Activated CD4-positive, alpha-beta memory T cell treated with anti-CD3 and anti-CD28 coated beads for 36 hours (primary cell): ENCODE measurements at regions not wholly inside any gene's neighbourhood (a gene's known extent, or its start where the extent isn't known, plus 50 kb on each side); places are given as distances from the start of the nearest gene placed in this dataset.
"Not testable (repeated sequence)": the region's sequence is repeated elsewhere in the genome, so short reads cannot be mapped to it uniquely, and the experiment has no call there.

ENCODE experiments used
- CTCF ChIA-PET: fragments of 350-600 bp; sonication (Branson Sonifier 250); formaldehyde crosslinking; loops from one replicate; lab custom pipeline; 2021; ENCODE audit warnings: antibody characterized with exemption, inconsistent platforms; lab: Charles Lee
- POLR2A ChIA-PET: fragments of 350-600 bp; sonication (Branson Sonifier 250); formaldehyde crosslinking; loops from one replicate; lab custom pipeline; 2021; ENCODE audit warnings: antibody characterized with exemption; lab: Charles Lee
- DNase-seq: peaks from one replicate; pipeline ENCODE4 v3.0.0-alpha.2; 2020
- H3K27ac Mint-ChIP-seq: one replicate; pipeline ENCODE4 v1.8.0; 2021; ENCODE audit warnings: mixed read lengths
- H3K27me3 Mint-ChIP-seq: one replicate; pipeline ENCODE4 v1.8.0; 2021; ENCODE audit warnings: mixed read lengths
- H3K36me3 Mint-ChIP-seq: one replicate; pipeline ENCODE4 v1.8.0; 2021; ENCODE audit warnings: mixed read lengths
- H3K4me1 Mint-ChIP-seq: one replicate; pipeline ENCODE4 v1.8.0; 2021; ENCODE audit warnings: low read depth, mixed read lengths
- H3K4me3 Mint-ChIP-seq: one replicate; pipeline ENCODE4 v1.8.0; 2021; ENCODE audit warnings: mild to moderate bottlenecking, mixed read lengths
- H3K9me3 Mint-ChIP-seq: one replicate; pipeline ENCODE4 v1.8.0; 2021; ENCODE audit warnings: mixed read lengths
- intact Hi-C: fragments of 100-400 bp; cut with micrococcal nuclease; formaldehyde crosslinking; loops from one replicate; pipeline ENCODE4 v1.15.1; 2023

DNA sequence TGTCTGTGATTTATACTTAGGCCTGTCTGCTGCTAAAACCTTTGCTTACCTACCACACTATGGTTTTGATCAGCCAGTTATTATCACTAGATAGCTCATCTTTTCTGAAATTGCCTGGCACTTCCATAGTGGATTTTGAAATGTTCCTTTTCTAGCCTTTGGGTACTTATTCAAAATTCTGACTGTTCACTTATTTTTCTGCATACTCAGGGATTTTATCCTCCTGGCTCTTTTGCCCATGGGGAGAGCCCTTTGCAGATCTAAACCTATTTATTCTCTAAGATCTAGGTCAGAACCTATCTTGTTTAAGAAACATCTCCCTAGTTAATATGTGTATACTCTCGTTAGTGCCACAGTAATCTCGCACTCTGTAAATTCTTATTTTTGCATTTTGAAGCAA lies 103.5 kb upstream of the C9orf72 start:
- no peaks in the 10 kb centered on the region for H3K36me3 Mint-ChIP-seq
- POLR2A ChIA-PET, result no interaction called here
- no peaks in the 10 kb centered on the region for H3K9me3 Mint-ChIP-seq
- H3K4me1 Mint-ChIP-seq, result no peaks in the 10 kb centered on the region
- H3K27me3 Mint-ChIP-seq, result no peaks in the 10 kb centered on the region
- CTCF ChIA-PET, result no interaction called here
- intact Hi-C loops, result no loop called here
- no peak overlapping the region for H3K27ac Mint-ChIP-seq
- no peak overlapping the region for H3K4me3 Mint-ChIP-seq
- no peak for DNase-seq

DNA sequence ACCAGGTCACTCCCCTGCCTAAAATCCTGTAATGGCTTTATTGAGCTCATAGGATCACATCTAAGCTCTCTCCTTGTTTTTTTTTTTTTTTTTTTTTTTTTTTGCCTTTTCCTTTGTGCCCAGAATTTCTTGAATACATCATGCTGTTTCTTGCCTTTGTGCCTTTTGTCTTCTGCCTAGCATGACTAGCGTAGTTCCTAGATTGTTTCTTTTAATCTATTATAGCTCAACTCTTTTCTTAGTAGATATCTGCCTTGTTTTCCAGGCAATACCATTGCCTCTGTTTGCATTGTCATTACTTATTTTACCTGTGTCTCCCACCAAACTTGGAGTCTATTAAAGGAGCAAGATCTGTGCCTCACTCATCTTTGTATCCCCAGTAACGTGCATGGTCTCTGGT lies 106.1 kb upstream of the C9orf72 start:
- no peaks in the 10 kb centered on the region for H3K9me3 Mint-ChIP-seq
- H3K4me3 Mint-ChIP-seq, result no peak overlapping the region
- intact Hi-C loops, result no loop called here
- no peak overlapping the region for H3K27ac Mint-ChIP-seq
- CTCF ChIA-PET, result no interaction called here
- POLR2A ChIA-PET, result no interaction called here
- DNase-seq, result no peak
- peaks cover 2% of the 10 kb centered on the region for H3K27me3 Mint-ChIP-seq
- H3K36me3 Mint-ChIP-seq, result no peaks in the 10 kb centered on the region
- no peaks in the 10 kb centered on the region for H3K4me1 Mint-ChIP-seq

DNA sequence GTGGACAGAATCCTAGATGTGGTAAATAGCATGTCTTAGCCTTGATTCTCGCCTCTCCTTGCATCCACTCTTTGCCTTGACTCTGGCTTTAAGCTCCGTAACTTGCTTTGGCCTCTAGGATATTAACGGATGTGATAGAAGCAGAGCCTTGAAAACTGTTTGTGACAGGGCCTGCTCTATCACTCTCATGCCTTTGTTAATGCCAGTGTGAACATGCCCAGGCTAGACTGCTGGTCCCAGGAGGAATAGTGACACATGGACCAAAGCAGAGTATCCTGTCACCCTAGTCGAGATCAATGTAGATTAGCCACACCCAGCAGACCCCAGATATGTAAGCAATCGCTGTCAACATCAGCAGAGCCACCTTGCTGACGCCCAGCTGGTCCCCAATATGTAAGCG lies 109.9 kb upstream of the C9orf72 start:
- intact Hi-C loops, result no loop called here
- H3K4me1 Mint-ChIP-seq, result no peaks in the 10 kb centered on the region
- H3K27ac Mint-ChIP-seq, result no peak overlapping the region
- no peaks in the 10 kb centered on the region for H3K36me3 Mint-ChIP-seq
- no peak overlapping the region for H3K4me3 Mint-ChIP-seq
- DNase-seq, result no peak
- POLR2A ChIA-PET, result no interaction called here
- CTCF ChIA-PET, result no interaction called here
- H3K9me3 Mint-ChIP-seq, result no peaks in the 10 kb centered on the region
- H3K27me3 Mint-ChIP-seq, result peaks cover 3% of the 10 kb centered on the region

DNA sequence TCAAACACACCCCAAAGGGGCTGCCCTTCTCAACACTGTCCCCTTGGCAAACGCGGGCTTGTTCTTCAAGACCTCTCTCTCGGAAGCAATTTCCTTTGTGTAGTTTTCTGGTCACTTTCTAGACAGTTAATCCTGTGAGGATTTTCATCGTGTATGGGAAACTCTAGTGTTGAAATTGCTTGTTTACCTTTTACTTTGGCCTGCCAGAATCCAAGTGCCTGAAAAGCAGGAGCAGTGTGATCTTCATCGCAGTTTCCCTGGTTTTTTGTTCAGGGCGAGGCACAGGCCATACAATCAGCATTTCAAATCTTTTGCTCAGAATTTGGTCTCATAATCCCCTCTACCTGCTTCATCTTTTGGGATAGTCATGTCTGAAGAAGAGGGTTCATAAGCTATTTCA lies 115.7 kb upstream of the C9orf72 start:
- CTCF ChIA-PET, result no interaction called here
- no peak overlapping the region for H3K4me3 Mint-ChIP-seq
- no peaks in the 10 kb centered on the region for H3K4me1 Mint-ChIP-seq
- no peaks in the 10 kb centered on the region for H3K36me3 Mint-ChIP-seq
- H3K27ac Mint-ChIP-seq, result no peak overlapping the region
- H3K9me3 Mint-ChIP-seq, result no peaks in the 10 kb centered on the region
- H3K27me3 Mint-ChIP-seq, result peaks cover 3% of the 10 kb centered on the region
- no peak for DNase-seq
- POLR2A ChIA-PET, result no interaction called here
- intact Hi-C loops, result no loop called here

DNA sequence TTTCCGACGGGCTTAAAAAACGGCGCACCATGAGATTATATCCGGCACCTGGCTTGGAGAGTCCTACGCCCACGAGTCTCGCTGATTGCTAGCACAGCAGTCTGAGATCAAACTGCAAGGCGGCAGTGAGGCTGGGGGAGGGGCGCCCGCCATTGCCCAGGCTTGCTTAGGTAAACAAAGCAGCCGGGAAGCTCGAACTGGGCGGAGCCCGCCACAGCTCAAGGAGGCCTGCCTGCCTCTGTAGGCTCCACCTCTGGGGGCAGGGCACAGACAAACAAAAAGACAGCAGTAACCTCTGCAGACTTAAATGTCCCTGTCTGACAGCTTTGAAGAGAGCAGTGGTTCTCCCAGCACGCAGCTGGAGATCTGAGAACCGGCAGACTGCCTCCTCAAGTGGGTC lies 117.5 kb upstream of the C9orf72 start:
- intact Hi-C loops, H3K9me3 Mint-ChIP-seq, H3K27me3 Mint-ChIP-seq, H3K36me3 Mint-ChIP-seq, DNase-seq, H3K27ac Mint-ChIP-seq, H3K4me1 Mint-ChIP-seq, CTCF ChIA-PET, POLR2A ChIA-PET, H3K4me3 Mint-ChIP-seq: not testable (repeated sequence)

DNA sequence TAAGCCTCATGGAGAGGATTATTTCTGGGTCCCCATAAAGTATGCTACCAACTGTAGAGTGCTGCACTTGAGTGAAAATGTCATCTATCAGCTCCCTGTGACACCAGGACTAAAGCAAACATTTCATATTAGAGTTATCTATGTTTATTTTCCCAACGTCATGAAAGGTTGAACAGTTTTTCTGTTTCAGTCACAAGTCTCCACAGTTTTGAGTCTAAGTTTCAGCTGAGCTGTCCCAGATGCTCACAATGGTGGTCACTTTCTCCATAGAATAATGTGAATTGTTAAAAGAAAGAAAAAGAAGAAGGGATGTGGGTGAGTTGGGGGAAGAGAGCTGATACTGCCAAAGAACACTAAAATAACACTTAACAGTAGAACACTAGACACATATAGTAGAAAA lies 126.3 kb upstream of the C9orf72 start:
- Mint-ChIP-seq H3K27me3 (no peaks in the 10 kb centered on the region), H3K36me3 (no peaks in the 10 kb centered on the region), H3K9me3 (no peaks in the 10 kb centered on the region), H3K4me1 (no peaks in the 10 kb centered on the region), H3K27ac (no peak overlapping the region), H3K4me3 (no peak overlapping the region)
- ChIA-PET POLR2A (no interaction called here), CTCF (no interaction called here)
- intact Hi-C loops, result no loop called here
- no peak for DNase-seq

DNA sequence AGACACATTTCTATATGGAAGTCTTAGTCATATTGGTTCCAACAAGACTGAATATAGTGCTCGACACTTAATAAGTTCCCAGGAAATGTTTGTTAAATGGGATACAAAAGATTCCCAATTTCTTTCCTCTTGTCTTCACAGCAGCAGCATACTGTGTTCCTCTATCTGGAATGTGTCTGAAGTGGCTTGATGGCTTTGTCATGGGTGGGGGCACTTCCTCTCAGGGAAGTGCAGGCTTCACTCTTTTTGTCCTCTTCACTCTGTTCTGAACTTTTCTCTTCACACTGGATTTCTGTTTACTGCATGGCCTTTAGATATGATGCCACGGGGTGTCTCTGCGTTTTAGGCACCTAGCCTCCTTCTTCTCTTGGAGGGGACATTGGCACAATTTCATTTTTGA lies 127.7 kb upstream of the C9orf72 start:
- Mint-ChIP-seq H3K36me3 (no peaks in the 10 kb centered on the region), H3K9me3 (no peaks in the 10 kb centered on the region), H3K4me3 (no peak overlapping the region), H3K27ac (no peak overlapping the region), H3K27me3 (no peaks in the 10 kb centered on the region), H3K4me1 (no peaks in the 10 kb centered on the region)
- CTCF ChIA-PET, result no interaction called here
- POLR2A ChIA-PET, result no interaction called here
- intact Hi-C loops, result no loop called here
- no peak for DNase-seq

DNA sequence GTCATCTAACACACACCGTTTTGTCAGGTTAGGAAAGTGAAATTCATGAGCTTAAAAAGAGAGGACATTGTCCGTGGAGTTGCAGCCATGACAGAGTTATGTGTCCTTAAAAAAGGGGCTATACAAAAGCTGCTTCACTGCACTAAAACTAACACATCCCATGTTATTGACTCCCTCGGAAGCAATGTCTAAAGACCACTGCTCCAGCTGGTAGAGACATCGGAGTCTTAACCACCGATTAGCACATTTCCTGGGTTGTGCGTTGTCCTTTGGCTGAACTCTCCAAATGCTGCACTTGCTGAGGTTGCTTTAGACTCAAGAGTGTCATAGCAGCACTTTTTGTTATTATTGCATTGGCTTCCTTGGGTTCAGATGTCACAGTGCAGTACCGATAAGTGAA lies 128.3 kb upstream of the C9orf72 start:
- intact Hi-C loops, result no loop called here
- H3K27me3 Mint-ChIP-seq, result no peaks in the 10 kb centered on the region
- POLR2A ChIA-PET, result no interaction called here
- no peak overlapping the region for H3K4me3 Mint-ChIP-seq
- no peak overlapping the region for H3K27ac Mint-ChIP-seq
- CTCF ChIA-PET, result no interaction called here
- DNase-seq, result no peak
- H3K4me1 Mint-ChIP-seq, result no peaks in the 10 kb centered on the region
- no peaks in the 10 kb centered on the region for H3K9me3 Mint-ChIP-seq
- no peaks in the 10 kb centered on the region for H3K36me3 Mint-ChIP-seq

DNA sequence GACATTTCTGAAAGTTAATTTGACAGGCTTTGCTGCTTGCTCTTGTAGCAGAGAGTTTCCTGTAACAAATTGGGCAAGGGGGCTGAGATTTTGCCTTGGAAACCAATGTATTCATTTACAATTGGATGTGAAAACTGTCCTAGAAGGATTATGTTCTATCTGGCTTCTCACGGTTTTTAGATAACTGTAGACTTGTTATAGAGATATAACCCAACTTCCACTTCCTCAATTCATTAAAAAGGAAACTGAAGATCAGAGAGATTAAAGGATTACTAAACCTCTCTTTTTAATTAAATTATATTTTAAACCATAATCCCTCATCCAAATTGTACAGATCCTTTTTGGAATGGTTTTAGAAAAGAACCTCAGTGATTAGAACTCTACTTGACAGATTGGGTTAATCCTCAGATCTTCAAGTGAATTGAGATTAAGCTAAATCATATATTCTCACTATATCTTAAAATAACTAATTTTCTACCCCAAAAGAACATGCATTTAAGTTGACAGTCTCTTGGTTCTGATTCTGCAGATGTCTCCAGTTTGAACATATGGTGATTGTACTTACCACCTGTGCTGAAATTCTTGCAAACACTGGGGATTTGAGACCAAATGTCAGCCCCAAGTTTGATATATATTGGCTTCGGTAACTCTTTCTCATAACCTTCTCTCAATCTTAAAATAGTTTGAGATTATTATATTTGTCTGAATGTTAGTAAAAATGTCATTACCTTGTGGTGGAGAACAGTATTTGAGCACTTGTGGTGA lies 130.1 kb upstream of the C9orf72 start:
- Mint-ChIP-seq H3K27ac (no peak overlapping the region), H3K27me3 (no peaks in the 10 kb centered on the region), H3K9me3 (no peaks in the 10 kb centered on the region), H3K36me3 (no peaks in the 10 kb centered on the region), H3K4me1 (no peaks in the 10 kb centered on the region), H3K4me3 (no peak overlapping the region)
- ChIA-PET POLR2A (no interaction called here), CTCF (no interaction called here)
- intact Hi-C loops, result no loop called here
- no peak for DNase-seq

DNA sequence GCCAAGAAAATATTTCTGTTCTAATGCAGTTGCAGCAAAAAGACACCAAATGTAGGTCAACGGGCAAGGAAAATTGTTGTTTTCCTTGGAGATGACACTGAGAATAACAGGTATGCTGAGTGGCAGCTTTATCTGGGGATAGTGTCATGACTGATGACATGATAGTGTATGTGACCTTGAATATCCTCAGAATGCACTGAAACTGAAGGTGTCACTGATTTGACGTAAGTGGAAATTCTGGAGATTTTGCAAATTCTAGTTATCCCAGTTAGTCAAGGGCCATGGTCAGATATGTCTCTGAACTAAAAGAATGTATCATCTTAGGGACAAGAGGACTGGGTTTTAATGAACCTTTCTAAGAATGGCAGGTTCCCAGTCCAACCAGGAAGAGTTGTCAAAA lies 138.0 kb upstream of the C9orf72 start:
- Mint-ChIP-seq H3K4me3 (no peak overlapping the region), H3K36me3 (no peaks in the 10 kb centered on the region), H3K27ac (no peak overlapping the region), H3K4me1 (no peaks in the 10 kb centered on the region), H3K9me3 (no peaks in the 10 kb centered on the region), H3K27me3 (no peaks in the 10 kb centered on the region)
- no peak for DNase-seq
- ChIA-PET CTCF (no interaction called here), POLR2A (no interaction called here)
- intact Hi-C loops, result no loop called here

DNA sequence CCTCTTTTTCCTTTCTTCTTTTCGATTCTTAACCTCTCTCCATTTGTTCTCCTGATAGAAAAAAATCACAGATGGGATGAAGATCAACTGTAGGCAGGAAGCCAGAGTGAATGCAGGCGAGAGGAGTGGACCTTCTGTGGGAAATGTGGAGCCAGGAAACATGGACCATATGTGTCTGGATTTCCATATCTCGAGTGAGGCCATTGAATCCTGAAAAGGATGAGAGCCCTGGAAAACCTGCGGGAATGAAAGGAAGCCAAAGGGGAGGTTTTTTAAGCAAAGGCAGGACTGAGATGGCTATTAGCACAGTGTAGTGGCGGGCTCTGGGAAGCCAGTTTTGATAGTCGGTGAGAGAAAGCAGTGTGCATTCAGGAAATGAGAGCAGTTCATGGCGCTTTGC lies 139.5 kb upstream of the C9orf72 start:
- Mint-ChIP-seq H3K4me3 (no peak overlapping the region), H3K27me3 (peaks cover 3% of the 10 kb centered on the region), H3K27ac (no peak overlapping the region), H3K9me3 (no peaks in the 10 kb centered on the region), H3K36me3 (no peaks in the 10 kb centered on the region), H3K4me1 (no peaks in the 10 kb centered on the region)
- POLR2A ChIA-PET, result no interaction called here
- CTCF ChIA-PET, result no interaction called here
- no peak for DNase-seq
- intact Hi-C loops, result no loop called here

DNA sequence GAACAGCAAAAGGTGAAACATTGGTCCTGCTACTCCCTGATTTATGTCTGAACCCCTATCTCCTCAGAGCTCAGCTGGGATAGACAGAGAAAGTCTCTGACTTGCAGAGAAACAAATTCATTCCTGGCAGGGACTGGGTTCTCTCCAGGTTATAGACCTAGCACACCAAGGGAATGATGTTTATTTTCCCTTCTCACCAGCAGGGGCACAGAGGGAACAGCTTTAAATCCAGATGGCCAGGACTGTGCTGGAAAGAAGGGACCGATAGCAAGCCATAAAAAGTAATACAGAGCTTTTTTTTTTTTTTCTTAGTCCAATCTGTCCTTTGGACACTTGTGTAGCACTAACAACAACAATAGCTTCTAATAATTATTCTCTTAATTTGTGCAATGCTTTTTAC lies 141.1 kb upstream of the C9orf72 start:
- Mint-ChIP-seq H3K36me3 (no peaks in the 10 kb centered on the region), H3K27me3 (peaks cover 3% of the 10 kb centered on the region), H3K9me3 (no peaks in the 10 kb centered on the region), H3K4me1 (no peaks in the 10 kb centered on the region), H3K4me3 (no peak overlapping the region), H3K27ac (no peak overlapping the region)
- CTCF ChIA-PET, result interaction anchor here (0.8 kb wide), 1 partner anchor 12 kb away, joined by 3 read pairs; no protein-coding TSS in a partner anchor
- POLR2A ChIA-PET, result no interaction called here
- DNase-seq, result no peak
- intact Hi-C loops, result no loop called here

DNA sequence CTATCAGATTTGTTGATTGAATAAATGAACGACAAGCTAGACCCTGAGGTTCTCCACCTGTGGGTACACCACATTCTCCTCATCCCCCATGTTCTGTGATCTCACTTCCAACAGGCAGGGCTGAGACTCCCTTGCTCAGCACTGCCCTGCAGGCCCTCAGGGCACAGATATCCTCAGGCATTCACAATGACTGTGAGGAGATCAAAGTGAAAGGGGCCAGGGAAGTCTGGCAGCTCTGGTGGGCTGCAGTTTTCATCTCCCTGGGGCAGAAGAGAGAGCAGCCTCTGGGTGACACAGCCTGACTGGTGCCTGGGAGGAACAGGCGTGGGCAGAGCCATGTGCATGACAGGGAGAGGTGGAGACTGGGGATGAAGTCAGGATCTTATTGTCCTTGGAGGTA lies 142.4 kb upstream of the C9orf72 start:
- intact Hi-C loops, result no loop called here
- POLR2A ChIA-PET, result no interaction called here
- no peaks in the 10 kb centered on the region for H3K9me3 Mint-ChIP-seq
- CTCF ChIA-PET, result interaction anchor here (2.6 kb wide), 1 partner anchor 11 kb away, joined by 7 read pairs; no protein-coding TSS in a partner anchor
- H3K27ac Mint-ChIP-seq, result no peak overlapping the region
- H3K4me1 Mint-ChIP-seq, result no peaks in the 10 kb centered on the region
- DNase-seq, result no peak
- H3K4me3 Mint-ChIP-seq, result no peak overlapping the region
- peaks cover 5% of the 10 kb centered on the region for H3K27me3 Mint-ChIP-seq
- H3K36me3 Mint-ChIP-seq, result no peaks in the 10 kb centered on the region
